Endodermal cell (in vitro differentiated cells): ENCODE measurements at regions not wholly inside any gene's neighbourhood (a gene's known extent, or its start where the extent isn't known, plus 50 kb on each side); places are given as distances from the start of the nearest gene placed in this dataset.

Source experiments
- DNase-seq: peaks from one replicate; pipeline ENCODE4 v3.0.0-alpha.2; 2017
- H3K27ac ChIP-seq: 2 replicates; pipeline ENCODE4 v1.5.1; 2013; ENCODE audit warnings: mild to moderate bottlenecking, low read depth, low read length, moderate library complexity
- H3K27me3 ChIP-seq: 2 replicates; pipeline ENCODE4 v1.6.1; 2013; ENCODE audit warnings: mild to moderate bottlenecking, low read length, moderate library complexity; ENCODE audit not compliant: insufficient read depth, control insufficient read depth, poor library complexity, severe bottlenecking
- H3K36me3 ChIP-seq: 2 replicates; pipeline ENCODE4 v1.7.0; 2013; ENCODE audit warnings: mild to moderate bottlenecking, low read length, moderate library complexity; ENCODE audit not compliant: control insufficient read depth, insufficient read depth
- H3K4me1 ChIP-seq: one replicate; pipeline ENCODE4 v1.7.0; 2013; ENCODE audit warnings: low read length; ENCODE audit not compliant: control insufficient read depth, insufficient read depth
- H3K4me3 ChIP-seq: 2 replicates; pipeline ENCODE4 v1.5.1; 2013; ENCODE audit warnings: mild to moderate bottlenecking, low read length, moderate library complexity
- H3K9ac ChIP-seq: 2 replicates; pipeline ENCODE4 v1.6.1; 2013; ENCODE audit warnings: mild to moderate bottlenecking, low read length, moderate library complexity; ENCODE audit not compliant: poor library complexity, severe bottlenecking; ENCODE audit errors: extremely low read depth
- H3K9me3 ChIP-seq: 2 replicates; pipeline ENCODE4 v1.6.1; 2013; ENCODE audit warnings: mild to moderate bottlenecking, low read length, moderate library complexity; ENCODE audit not compliant: control insufficient read depth
- H3K27ac Mint-ChIP-seq: 2 replicates; pipeline ENCODE4 v1.8.0; 2020; ENCODE audit warnings: mixed read lengths
- H3K27me3 Mint-ChIP-seq: 2 replicates; pipeline ENCODE4 v1.8.0; 2021; ENCODE audit warnings: mild to moderate bottlenecking, mixed read lengths; ENCODE audit not compliant: insufficient read depth
- H3K36me3 Mint-ChIP-seq: 2 replicates; pipeline ENCODE4 v1.8.0; 2020; ENCODE audit warnings: low read depth, mixed read lengths
- H3K4me1 Mint-ChIP-seq: 2 replicates; pipeline ENCODE4 v1.8.0; 2020; ENCODE audit warnings: mixed read lengths
- H3K4me3 Mint-ChIP-seq: 2 replicates; pipeline ENCODE4 v1.8.0; 2020; ENCODE audit warnings: mild to moderate bottlenecking, moderate library complexity, mixed read lengths
- H3K9me3 Mint-ChIP-seq: 2 replicates; pipeline ENCODE4 v1.8.0; 2020; ENCODE audit warnings: mild to moderate bottlenecking, mixed read lengths
- CTCF ChIP-seq: fragments of 200-600 bp; sonication (generic); conservative IDR thresholded peaks from 2 replicates; pipeline ENCODE4 v1.5.0; 2021; ENCODE audit warnings: antibody characterized with exemption, mild to moderate bottlenecking
- WGBS, 2 experiments: methylation state at CpG; one replicate each; pipeline versions ENCODE4 v1.1.5 to v1.1.7; 2013; ENCODE audit warnings: missing lambda C conversion rate in 2 of 2, mixed read lengths in 1 of 2; ENCODE audit not compliant: insufficient coverage in 1 of 2, insufficient read length in 1 of 2; 5-methylcytosine and 5-hydroxymethylcytosine counted together

- Histone ChIP-seq H3K27ac (no peak overlapping the region), H3K36me3 (no peaks in the 10 kb centered on the region), H3K4me1 (no peaks in the 10 kb centered on the region), H3K9me3 (no peaks in the 10 kb centered on the region), H3K9ac (no peak overlapping the region), H3K4me3 (no peak overlapping the region), H3K27me3 (no peaks in the 10 kb centered on the region)
- no peaks in the 10 kb centered on the region for H3K36me3 Mint-ChIP-seq
- no peaks in the 10 kb centered on the region for H3K4me1 Mint-ChIP-seq
- 96% methylated on average over 1 of the region's 1 CpG; no CpG with 5 or more reads in 1 of the 2 experiments for WGBS, 2 experiments
- no peak for TF ChIP-seq CTCF
- no peak overlapping the region for H3K4me3 Mint-ChIP-seq
- no peak for DNase-seq
- no peaks in the 10 kb centered on the region for H3K27me3 Mint-ChIP-seq
- H3K9me3 Mint-ChIP-seq = peaks cover 5% of the 10 kb centered on the region
- H3K27ac Mint-ChIP-seq = no peak overlapping the region
These were observed 70.8 kb upstream of the SYPL1 start for GRCh38 chr7:106182904-106183303.

GRCh38 chr7:106181658-106182265 is 69.7 kb upstream of the SYPL1 start:
- H3K9ac ChIP-seq = no peak overlapping the region
- H3K27me3 ChIP-seq = no peaks in the 10 kb centered on the region
- H3K36me3 ChIP-seq = no peaks in the 10 kb centered on the region
- WGBS, 2 experiments = 89% methylated on average over 4 of the region's 4 CpGs; no CpG with 5 or more reads in 1 of the 2 experiments
- no peak for DNase-seq
- H3K4me3 ChIP-seq = no peak overlapping the region
- H3K9me3 ChIP-seq = no peaks in the 10 kb centered on the region
- Mint-ChIP-seq H3K36me3 (no peaks in the 10 kb centered on the region), H3K4me3 (no peak overlapping the region), H3K27ac (no peak overlapping the region), H3K4me1 (peaks cover 5% of the 10 kb centered on the region), H3K27me3 (no peaks in the 10 kb centered on the region), H3K9me3 (peaks cover 5% of the 10 kb centered on the region)
- H3K27ac ChIP-seq = no peak overlapping the region
- H3K4me1 ChIP-seq = no peaks in the 10 kb centered on the region
- TF ChIP-seq CTCF = no peak

DNA sequence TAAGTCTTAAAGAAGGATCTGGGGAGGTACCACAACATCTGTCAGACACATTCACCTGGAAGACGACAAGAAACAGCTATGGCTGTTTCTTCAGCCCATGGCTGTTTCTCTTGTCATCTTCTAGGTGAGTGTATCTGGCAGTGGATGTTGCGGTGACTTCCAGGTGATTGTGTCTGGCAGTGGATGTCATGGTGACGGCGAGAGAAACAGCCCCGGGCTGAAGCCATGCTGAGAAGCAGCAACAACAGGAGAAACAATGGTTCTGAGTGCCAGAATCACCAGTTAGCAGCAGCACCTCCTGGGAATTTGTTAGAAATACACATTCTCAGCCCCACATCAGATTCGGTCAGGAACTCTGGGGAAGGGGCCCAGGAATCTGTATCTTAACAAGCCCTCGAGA is 68.6 kb upstream of the SYPL1 start:
- Histone ChIP-seq H3K4me3 (no peak overlapping the region), H3K27ac (no peak overlapping the region), H3K4me1 (no peaks in the 10 kb centered on the region), H3K27me3 (no peaks in the 10 kb centered on the region), H3K9me3 (no peaks in the 10 kb centered on the region), H3K9ac (no peak overlapping the region), H3K36me3 (no peaks in the 10 kb centered on the region)
- H3K36me3 Mint-ChIP-seq = no peaks in the 10 kb centered on the region
- H3K27me3 Mint-ChIP-seq = no peaks in the 10 kb centered on the region
- 92 to 97% methylated on average over 4 to 7 of the region's 7 CpGs for WGBS, 2 experiments
- peaks cover 8% of the 10 kb centered on the region for H3K4me1 Mint-ChIP-seq
- no peak overlapping the region for H3K4me3 Mint-ChIP-seq
- no peak for DNase-seq
- no peak overlapping the region for H3K27ac Mint-ChIP-seq
- H3K9me3 Mint-ChIP-seq = peaks cover 2% of the 10 kb centered on the region
- no peak for TF ChIP-seq CTCF
